Gastroesophageal sphincter (tissue), 4 donors: ENCODE measurements at regions not wholly inside any gene's neighbourhood (a gene's known extent, or its start where the extent isn't known, plus 50 kb on each side); places are given as distances from the start of the nearest gene placed in this dataset.

Experiments
- ATAC-seq: fragments of 150-250 bp; one replicate; pipeline ENCODE4 v1.9.1; 2016; ENCODE audit warnings: mild to moderate bottlenecking, moderate library complexity
- H3K27ac ChIP-seq, 4 donors: fragments of 200-600 bp; sonication (generic) in 3 of 4; 1 replicate in 3 of 4; 2 replicates in 1 of 4; pipeline ENCODE4 v1.5.1; 2016 to 2019
- H3K27me3 ChIP-seq: fragments of 200-600 bp; sonication (generic); one replicate; pipeline ENCODE4 v1.5.1; 2019
- H3K36me3 ChIP-seq, 2 donors: fragments of 200-600 bp; sonication (generic); one replicate each; pipeline ENCODE4 v1.5.1; 2019; ENCODE audit warnings: control low read depth in 1 of 2
- H3K4me1 ChIP-seq, 3 donors: fragments of 200-600 bp; sonication (generic); 1 replicate in 2 of 3; 2 replicates in 1 of 3; pipeline ENCODE4 v1.5.1; 2016 to 2019; ENCODE audit warnings: control low read depth in 2 of 3
- H3K4me3 ChIP-seq, 2 donors: fragments of 200-600 bp; sonication (generic); one replicate each; pipeline ENCODE4 v1.5.1; 2019; ENCODE audit warnings: mild to moderate bottlenecking in 1 of 2, moderate library complexity in 1 of 2
- H3K9me3 ChIP-seq, 3 donors: fragments of 200-600 bp; sonication (generic); one replicate each; pipeline ENCODE4 v1.5.1; 2017 to 2019; ENCODE audit warnings: control low read depth in 2 of 3
- EP300 ChIP-seq: sonication (generic); formaldehyde crosslinking; IDR thresholded peaks from one replicate; pipeline ENCODE4 v1.6.1; 2017; ENCODE audit warnings: antibody characterized with exemption, mild to moderate bottlenecking
- POLR2A ChIP-seq, 2 donors: fragments of 450-650 bp; IDR thresholded peaks; one replicate each; pipeline ENCODE4 v1.6.1; 2017; ENCODE audit warnings: antibody characterized with exemption in 2 of 2, mild to moderate bottlenecking in 2 of 2, moderate library complexity in 1 of 2
- POLR2AphosphoS5 ChIP-seq: sonication (generic); formaldehyde crosslinking; IDR thresholded peaks from one replicate; pipeline ENCODE4 v1.6.1; 2017; ENCODE audit warnings: antibody characterized with exemption
- WGBS, 2 donors: methylation state at CpG; one replicate each; pipeline ENCODE4 v1.1.5; 2018; ENCODE audit warnings: low coverage in 1 of 2; 5-methylcytosine and 5-hydroxymethylcytosine counted together
- TF ChIP-seq, protein P1 (sequence below), 4 experiments: fragments of 200-600 bp in 2 of 4; fragments of 450-650 bp in 2 of 4; sonication (generic) in 1 of 4; IDR thresholded peaks; one replicate each; pipeline ENCODE4 v1.5.1; 2017 to 2019; ENCODE audit warnings: antibody characterized with exemption in 4 of 4, mild to moderate bottlenecking in 2 of 4, moderate library complexity in 2 of 4

DNA sequence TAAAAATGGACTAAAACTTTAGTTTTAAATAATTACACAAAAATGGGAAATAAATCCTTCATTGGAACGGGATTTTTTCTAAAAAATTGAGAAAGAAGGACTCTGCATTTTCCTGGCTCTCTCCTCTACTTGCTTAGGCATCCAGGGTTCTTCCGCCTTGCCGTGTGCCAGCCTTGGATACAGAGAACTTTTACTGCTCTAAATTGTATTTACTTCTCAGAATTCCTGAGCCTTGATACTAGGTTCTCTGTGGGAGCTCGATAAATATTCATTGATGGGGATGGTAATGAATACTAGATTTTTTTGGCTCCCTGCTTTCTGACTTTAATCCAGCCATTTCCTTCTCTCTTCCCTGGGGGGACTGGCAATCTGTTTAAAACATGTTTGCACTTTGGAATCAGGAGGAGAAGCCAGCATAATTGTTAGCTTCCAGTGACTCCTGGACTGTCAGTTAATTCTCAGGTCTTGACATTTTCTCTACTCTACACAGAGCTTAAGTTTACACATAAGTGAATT lies 746.1 kb upstream of the LRRTM1 start:
- Histone ChIP-seq H3K27me3 (no peaks in the 10 kb centered on the region), H3K36me3 (no peaks in the 10 kb centered on the region), H3K4me3 (no peak overlapping the region), H3K27ac (no peak overlapping the region), H3K4me1 (no peaks in the 10 kb centered on the region), H3K9me3 (no peaks in the 10 kb centered on the region)
- 57 to 66% methylated on average over 4 of the region's 4 CpGs for WGBS, 2 donors
- ATAC-seq = no peak
- TF ChIP-seq POLR2AphosphoS5 (no peak), POLR2A (IDR thresholded peaks at IDR 0.05) (no peak), EP300 (no peak)
- TF ChIP-seq, protein P1, sequence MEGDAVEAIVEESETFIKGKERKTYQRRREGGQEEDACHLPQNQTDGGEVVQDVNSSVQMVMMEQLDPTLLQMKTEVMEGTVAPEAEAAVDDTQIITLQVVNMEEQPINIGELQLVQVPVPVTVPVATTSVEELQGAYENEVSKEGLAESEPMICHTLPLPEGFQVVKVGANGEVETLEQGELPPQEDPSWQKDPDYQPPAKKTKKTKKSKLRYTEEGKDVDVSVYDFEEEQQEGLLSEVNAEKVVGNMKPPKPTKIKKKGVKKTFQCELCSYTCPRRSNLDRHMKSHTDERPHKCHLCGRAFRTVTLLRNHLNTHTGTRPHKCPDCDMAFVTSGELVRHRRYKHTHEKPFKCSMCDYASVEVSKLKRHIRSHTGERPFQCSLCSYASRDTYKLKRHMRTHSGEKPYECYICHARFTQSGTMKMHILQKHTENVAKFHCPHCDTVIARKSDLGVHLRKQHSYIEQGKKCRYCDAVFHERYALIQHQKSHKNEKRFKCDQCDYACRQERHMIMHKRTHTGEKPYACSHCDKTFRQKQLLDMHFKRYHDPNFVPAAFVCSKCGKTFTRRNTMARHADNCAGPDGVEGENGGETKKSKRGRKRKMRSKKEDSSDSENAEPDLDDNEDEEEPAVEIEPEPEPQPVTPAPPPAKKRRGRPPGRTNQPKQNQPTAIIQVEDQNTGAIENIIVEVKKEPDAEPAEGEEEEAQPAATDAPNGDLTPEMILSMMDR (IDR thresholded peaks at IDR 0.05) = no peak

DNA sequence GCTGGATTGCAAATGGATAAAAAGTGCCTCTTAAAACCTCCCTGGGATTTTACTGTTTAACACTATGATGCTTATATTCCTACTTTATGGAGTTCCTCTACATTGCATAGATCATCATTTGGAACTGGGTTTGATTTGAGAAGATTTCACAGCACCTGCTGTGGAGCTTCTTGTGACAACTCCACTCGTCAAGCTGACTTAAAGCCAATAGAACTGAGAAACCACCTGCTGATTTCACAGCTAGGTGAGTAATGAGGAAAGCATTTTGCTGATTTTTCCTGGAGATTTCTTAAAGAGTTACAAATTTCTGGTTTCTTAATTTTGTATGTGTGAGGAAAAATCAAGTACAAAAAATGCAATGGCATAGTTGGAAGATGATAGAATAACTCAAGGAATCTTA lies 739.1 kb upstream of the LRRTM1 start:
- Histone ChIP-seq H3K27me3 (no peaks in the 10 kb centered on the region), H3K4me3 (no peak overlapping the region), H3K4me1 (no peaks in the 10 kb centered on the region), H3K36me3 (no peaks in the 10 kb centered on the region), H3K9me3 (peaks cover 0 to 5% (median 0%) of the 10 kb centered on the region in 3 donors), H3K27ac (no peak overlapping the region)
- WGBS, 2 donors = 38 to 60% methylated on average over 1 of the region's 1 CpG
- TF ChIP-seq POLR2A (IDR thresholded peaks at IDR 0.05) = no peak
- TF ChIP-seq EP300 = no peak
- TF ChIP-seq POLR2AphosphoS5 = no peak
- TF ChIP-seq, protein P1 (IDR thresholded peaks at IDR 0.05) = no peak
- ATAC-seq = no peak

DNA sequence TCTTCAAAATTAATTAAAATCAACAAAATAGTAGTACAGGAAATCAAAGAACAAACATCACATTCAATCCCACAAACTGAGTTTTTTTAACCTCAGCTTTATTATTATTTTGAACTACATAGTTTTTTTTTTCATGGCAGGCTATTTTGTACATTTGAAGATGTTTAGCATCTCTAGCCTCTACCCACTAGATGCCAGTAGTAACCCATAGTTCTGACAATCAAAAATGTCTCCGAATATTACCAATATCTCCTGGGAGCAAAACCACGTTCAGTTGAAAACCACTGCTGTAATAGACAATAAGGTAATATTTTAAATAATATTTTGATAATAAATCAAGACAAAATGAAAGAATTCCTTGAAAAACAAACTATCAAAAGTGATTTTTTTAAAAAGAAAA lies 702.6 kb upstream of the LRRTM1 start:
- Histone ChIP-seq H3K4me3 (no peak overlapping the region), H3K9me3 (peaks cover 0 to 39% (median 0%) of the 10 kb centered on the region in 3 donors), H3K4me1 (no peaks in the 10 kb centered on the region), H3K27ac (no peak overlapping the region), H3K36me3 (no peaks in the 10 kb centered on the region), H3K27me3 (no peaks in the 10 kb centered on the region)
- TF ChIP-seq, protein P1 (IDR thresholded peaks at IDR 0.05) = no peak
- TF ChIP-seq POLR2A (IDR thresholded peaks at IDR 0.05) (no peak), EP300 (no peak), POLR2AphosphoS5 (no peak)
- 82 to 100% methylated on average over 1 to 2 of the region's 2 CpGs for WGBS, 2 donors
- ATAC-seq = no peak

DNA sequence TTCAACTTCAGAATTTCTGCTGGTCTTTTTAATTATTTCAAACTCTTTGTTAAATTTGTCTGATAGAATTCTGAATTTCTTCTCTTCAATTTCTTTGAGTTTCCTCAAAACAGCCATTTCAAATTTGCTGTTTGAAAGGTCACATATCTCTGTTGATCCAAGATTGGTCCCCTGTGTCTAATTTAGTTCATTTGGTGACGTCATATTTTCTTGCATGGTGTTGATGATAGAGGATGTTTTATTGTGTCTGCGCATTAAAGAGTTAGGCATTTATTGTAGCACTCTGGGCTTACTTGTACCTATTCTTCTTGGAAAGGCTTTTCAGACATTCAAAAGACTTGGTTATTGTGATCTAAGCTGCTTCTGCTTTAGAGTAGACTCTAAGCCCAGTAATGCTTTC lies 698.4 kb upstream of the LRRTM1 start:
- ATAC-seq = no peak
- H3K27ac ChIP-seq = no peak overlapping the region
- TF ChIP-seq, protein P1 (IDR thresholded peaks at IDR 0.05) = no peak
- TF ChIP-seq POLR2A (IDR thresholded peaks at IDR 0.05) (no peak), POLR2AphosphoS5 (no peak), EP300 (no peak)

DNA sequence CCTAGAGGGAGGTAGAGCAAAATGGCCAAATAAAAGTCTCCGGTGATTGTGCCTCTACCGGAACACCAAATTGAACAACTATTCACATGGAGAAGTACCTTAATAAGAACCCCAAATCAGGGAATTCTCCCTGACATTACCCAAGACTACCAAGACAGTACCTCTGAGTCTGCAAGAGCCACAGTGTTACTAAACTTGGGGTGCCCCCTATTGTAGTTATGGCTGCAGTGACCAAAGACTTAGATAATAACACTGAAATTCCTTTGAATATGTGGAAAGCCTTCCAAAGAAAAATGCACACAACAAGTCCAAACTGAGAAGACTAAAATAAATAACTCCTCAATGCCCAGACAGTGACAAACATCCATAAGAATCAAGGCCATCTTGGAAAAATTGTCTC lies 682.9 kb upstream of the LRRTM1 start:
- ATAC-seq = no peak
- Histone ChIP-seq H3K9me3 (peaks cover 0 to 12% (median 0%) of the 10 kb centered on the region in 3 donors), H3K4me3 (no peak overlapping the region), H3K4me1 (no peaks in the 10 kb centered on the region), H3K27ac (no peak overlapping the region), H3K36me3 (no peaks in the 10 kb centered on the region), H3K27me3 (no peaks in the 10 kb centered on the region)
- TF ChIP-seq POLR2AphosphoS5 (no peak), EP300 (no peak), POLR2A (IDR thresholded peaks at IDR 0.05) (no peak)
- TF ChIP-seq, protein P1 (IDR thresholded peaks at IDR 0.05) = no peak
- 91 to 94% methylated on average over 2 of the region's 2 CpGs for WGBS, 2 donors

More for the DNA sequence above, 698.4 kb upstream of the LRRTM1 start:
- Histone ChIP-seq H3K9me3 (peaks cover 0 to 42% (median 0%) of the 10 kb centered on the region in 3 donors), H3K4me1 (no peaks in the 10 kb centered on the region), H3K27me3 (no peaks in the 10 kb centered on the region), H3K4me3 (no peak overlapping the region), H3K36me3 (no peaks in the 10 kb centered on the region)
- WGBS, 2 donors = 78 to 88% methylated on average over 2 of the region's 2 CpGs
